RWPE2 (cell line): ENCODE measurements at regions not wholly inside any gene's neighbourhood (a gene's known extent, or its start where the extent isn't known, plus 50 kb on each side); places are given as distances from the start of the nearest gene placed in this dataset.

Experiments used
- ATAC-seq: fragments of 200-7000 bp; cut with Tn5 transposase; 3 replicates; pipeline ENCODE4 v1.9.1; 2021; ENCODE audit warnings: low read depth
- DNase-seq: peaks from one replicate; pipeline ENCODE4 v3.0.0-alpha.2; 2020; ENCODE audit warnings: low spot score
- H3K27ac ChIP-seq: fragments of 450-650 bp; 2 replicates; pipeline ENCODE4 v1.5.1; 2017; ENCODE audit warnings: mild to moderate bottlenecking; ENCODE audit not compliant: poor library complexity, severe bottlenecking
- H3K27me3 ChIP-seq: fragments of 250-450 bp; sonication (Bioruptor Pico); 2 replicates; pipeline ENCODE4 v1.5.1; 2021; ENCODE audit warnings: mild to moderate bottlenecking, moderate library complexity; ENCODE audit not compliant: insufficient read depth, poor library complexity, severe bottlenecking
- H3K36me3 ChIP-seq: fragments of 250-450 bp; sonication (Bioruptor Pico); 2 replicates; pipeline ENCODE4 v1.5.1; 2020; ENCODE audit warnings: low read depth, mild to moderate bottlenecking, moderate library complexity
- H3K4me1 ChIP-seq: fragments of 250-450 bp; sonication (Bioruptor Pico); 2 replicates; pipeline ENCODE4 v1.5.1; 2021; ENCODE audit warnings: mild to moderate bottlenecking, moderate library complexity; ENCODE audit not compliant: insufficient read depth, poor library complexity, severe bottlenecking
- H3K4me3 ChIP-seq: fragments of 250-450 bp; sonication (Bioruptor Pico); 2 replicates; pipeline ENCODE4 v1.5.1; 2021; ENCODE audit warnings: mild to moderate bottlenecking, moderate library complexity; ENCODE audit not compliant: severe bottlenecking
- H3K9me3 ChIP-seq: fragments of 250-450 bp; sonication (Bioruptor Pico); 2 replicates; pipeline ENCODE4 v1.5.1; 2021; ENCODE audit warnings: mild to moderate bottlenecking, moderate library complexity; ENCODE audit not compliant: severe bottlenecking
- TF ChIP-seq, protein P1 (sequence below): fragments of 450-650 bp; IDR thresholded peaks from one replicate; pipeline ENCODE4 v1.5.1; 2017; ENCODE audit warnings: mild to moderate bottlenecking, moderate library complexity; ENCODE audit not compliant: poor library complexity, severe bottlenecking

DNA sequence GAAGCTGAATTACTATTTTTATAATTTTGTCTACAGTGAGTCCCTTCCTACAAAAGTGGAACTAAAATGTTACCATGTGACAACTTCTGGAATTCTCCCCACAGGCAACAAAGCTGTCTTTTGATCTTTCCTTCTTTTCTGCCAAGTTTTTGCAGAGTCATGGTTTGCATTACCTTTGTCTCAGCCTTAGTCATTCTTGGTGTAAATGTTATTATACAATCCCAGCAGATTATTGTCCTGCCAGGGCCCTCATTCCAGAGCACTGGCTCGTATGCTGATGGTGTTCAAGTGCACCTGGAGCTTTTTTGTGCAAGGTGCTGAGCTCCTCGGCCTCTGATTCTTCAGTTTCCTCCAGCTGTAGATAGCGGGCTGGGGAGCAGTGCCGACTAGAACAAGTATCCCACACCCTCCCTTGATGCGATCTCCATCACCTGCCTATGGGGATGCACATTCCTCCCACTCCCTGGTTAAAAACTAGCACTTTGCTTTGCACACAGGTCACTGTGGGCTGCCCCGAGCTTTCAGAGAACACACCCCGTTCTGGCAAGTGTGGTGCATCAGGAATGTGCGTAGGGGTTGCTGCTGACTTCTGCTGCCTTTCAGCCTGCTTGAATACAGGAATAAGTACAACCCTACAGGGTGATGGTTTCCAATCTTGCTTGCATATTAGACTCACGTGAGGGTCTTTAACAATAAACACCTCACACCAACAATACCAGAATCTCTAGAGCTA, 263.6 kb downstream of the RNF144A start:
- ATAC-seq (no peak), DNase-seq (no peak)
- H3K27ac ChIP-seq: no peak overlapping the region
- TF ChIP-seq, protein P1, sequence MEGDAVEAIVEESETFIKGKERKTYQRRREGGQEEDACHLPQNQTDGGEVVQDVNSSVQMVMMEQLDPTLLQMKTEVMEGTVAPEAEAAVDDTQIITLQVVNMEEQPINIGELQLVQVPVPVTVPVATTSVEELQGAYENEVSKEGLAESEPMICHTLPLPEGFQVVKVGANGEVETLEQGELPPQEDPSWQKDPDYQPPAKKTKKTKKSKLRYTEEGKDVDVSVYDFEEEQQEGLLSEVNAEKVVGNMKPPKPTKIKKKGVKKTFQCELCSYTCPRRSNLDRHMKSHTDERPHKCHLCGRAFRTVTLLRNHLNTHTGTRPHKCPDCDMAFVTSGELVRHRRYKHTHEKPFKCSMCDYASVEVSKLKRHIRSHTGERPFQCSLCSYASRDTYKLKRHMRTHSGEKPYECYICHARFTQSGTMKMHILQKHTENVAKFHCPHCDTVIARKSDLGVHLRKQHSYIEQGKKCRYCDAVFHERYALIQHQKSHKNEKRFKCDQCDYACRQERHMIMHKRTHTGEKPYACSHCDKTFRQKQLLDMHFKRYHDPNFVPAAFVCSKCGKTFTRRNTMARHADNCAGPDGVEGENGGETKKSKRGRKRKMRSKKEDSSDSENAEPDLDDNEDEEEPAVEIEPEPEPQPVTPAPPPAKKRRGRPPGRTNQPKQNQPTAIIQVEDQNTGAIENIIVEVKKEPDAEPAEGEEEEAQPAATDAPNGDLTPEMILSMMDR: no peak
- no peaks in the 10 kb centered on the region for H3K9me3 ChIP-seq
- no peaks in the 10 kb centered on the region for H3K27me3 ChIP-seq
- no peaks in the 10 kb centered on the region for H3K36me3 ChIP-seq
- H3K4me1 ChIP-seq: no peaks in the 10 kb centered on the region
- H3K4me3 ChIP-seq: no peak overlapping the region

DNA sequence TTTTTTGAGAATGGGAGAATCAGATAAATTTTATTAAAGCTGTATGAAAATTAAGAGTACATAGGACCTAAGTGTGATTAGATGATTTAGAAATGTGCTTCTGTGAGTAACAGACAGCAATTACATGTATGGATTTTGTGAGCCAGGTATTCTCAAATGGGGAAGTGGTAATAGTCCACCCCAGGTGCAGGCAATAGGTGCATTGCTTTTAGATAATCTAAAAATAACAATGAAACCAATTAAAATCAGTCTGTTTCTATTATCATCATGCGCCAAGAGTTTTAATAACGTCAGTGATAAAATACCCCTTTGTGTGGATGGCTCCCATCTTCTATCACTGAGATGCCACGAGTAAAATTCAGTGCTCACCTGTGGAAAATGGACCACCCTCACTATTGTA, 265.3 kb downstream of the RNF144A start:
- Histone ChIP-seq H3K27ac (no peak overlapping the region), H3K9me3 (no peaks in the 10 kb centered on the region), H3K27me3 (no peaks in the 10 kb centered on the region), H3K4me3 (no peak overlapping the region), H3K36me3 (no peaks in the 10 kb centered on the region), H3K4me1 (no peaks in the 10 kb centered on the region)
- TF ChIP-seq, protein P1: no peak
- no peak for DNase-seq
- ATAC-seq: no peak

DNA sequence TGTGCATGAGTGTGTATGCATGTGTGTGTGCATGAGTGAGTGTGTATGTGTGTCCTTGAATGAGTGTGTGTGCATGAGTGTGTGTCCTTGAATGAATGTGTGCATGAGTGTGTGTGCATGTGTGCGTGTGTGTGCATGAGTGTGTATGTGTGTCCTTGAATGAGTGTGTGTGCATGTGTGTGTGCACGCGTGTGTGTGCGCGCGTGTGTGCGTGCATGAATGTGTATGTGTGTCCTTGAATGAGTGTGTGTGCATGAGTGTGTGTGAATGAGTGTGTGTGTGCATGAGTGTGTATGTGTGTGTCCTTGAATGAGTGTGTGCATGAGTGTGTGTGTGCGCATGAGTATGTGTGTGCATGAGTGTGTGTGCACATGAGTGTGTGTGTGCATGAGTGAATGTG, 271.9 kb downstream of the RNF144A start:
- TF ChIP-seq, protein P1: no peak
- H3K27ac ChIP-seq: no peak overlapping the region
- no peaks in the 10 kb centered on the region for H3K9me3 ChIP-seq
- no peaks in the 10 kb centered on the region for H3K4me1 ChIP-seq
- no peak overlapping the region for H3K4me3 ChIP-seq
- DNase-seq (no peak), ATAC-seq (no peak)
- no peaks in the 10 kb centered on the region for H3K36me3 ChIP-seq
- no peaks in the 10 kb centered on the region for H3K27me3 ChIP-seq

DNA sequence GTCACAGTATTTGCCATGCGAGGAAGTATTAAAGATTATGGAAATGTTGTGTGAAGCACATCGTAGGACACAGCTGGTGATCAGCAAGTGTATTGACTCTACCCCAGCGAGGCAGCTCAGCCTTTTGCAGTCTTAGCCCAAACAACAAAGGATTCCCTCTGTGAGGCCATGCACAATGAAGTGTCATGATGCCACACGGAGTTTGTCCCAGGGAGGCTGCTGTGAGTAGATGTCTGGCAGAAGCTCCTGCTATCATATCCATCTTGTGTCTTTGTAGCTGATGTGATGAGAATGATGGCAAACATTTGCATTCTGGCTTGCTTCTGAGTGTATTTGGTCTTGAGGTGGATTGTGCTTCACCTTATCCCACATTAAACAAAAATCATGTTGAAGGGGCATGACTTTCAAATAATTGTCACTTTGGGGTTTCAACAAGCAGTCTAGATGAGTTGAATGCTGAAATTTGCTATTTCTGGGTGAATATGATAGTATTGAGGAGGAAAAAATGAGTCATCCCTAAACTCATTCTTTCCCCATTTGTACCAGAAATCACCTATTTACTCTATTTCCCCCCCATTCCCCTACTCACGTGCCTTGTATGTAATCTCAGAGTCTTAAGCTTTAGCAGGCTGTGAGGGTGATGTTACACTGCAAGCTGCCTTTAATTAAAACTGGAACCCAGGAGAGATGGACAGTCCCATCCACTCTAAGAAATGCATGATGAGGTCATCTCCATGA, 273.5 kb downstream of the RNF144A start:
- no peak overlapping the region for H3K27ac ChIP-seq
- no peaks in the 10 kb centered on the region for H3K4me1 ChIP-seq
- H3K27me3 ChIP-seq: no peaks in the 10 kb centered on the region
- no peaks in the 10 kb centered on the region for H3K36me3 ChIP-seq
- DNase-seq: no peak
- TF ChIP-seq, protein P1: no peak
- H3K4me3 ChIP-seq: no peak overlapping the region
- H3K9me3 ChIP-seq: no peaks in the 10 kb centered on the region
- no peak for ATAC-seq

DNA sequence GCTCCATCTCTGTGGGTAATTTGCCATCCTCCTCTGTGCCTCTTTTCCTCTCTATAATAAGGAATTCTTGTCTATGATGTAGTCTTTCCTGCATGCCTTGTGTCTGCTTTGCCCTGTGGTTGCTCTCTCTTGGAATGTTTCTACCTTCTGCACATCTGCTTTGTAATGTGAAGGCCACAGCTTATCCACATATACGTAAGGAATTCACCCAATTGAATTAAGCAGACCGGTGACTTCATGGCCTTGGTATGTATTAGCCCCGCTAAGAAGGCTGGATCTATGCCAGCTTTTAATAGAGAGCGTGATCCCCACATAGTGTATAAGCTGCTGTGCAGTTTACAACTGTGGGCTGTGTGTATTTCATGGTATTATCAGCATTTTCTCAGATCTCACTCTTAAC, 274.7 kb downstream of the RNF144A start:
- Histone ChIP-seq H3K4me3 (no peak overlapping the region), H3K27ac (peak overlapping the region; percentile 44), H3K9me3 (no peaks in the 10 kb centered on the region), H3K36me3 (no peaks in the 10 kb centered on the region), H3K4me1 (no peaks in the 10 kb centered on the region), H3K27me3 (no peaks in the 10 kb centered on the region)
- DNase-seq (no peak), ATAC-seq (peak; percentile 96)
- TF ChIP-seq, protein P1: no peak
